ENCODE measurements at regions not wholly inside any gene's neighbourhood (a gene's known extent, or its start where the extent isn't known, plus 50 kb on each side); places are given as distances from the start of the nearest gene placed in this dataset.

- no peak for DNase-seq (ENCODE audit: low spot score)
- TF ChIP-seq, protein P1, sequence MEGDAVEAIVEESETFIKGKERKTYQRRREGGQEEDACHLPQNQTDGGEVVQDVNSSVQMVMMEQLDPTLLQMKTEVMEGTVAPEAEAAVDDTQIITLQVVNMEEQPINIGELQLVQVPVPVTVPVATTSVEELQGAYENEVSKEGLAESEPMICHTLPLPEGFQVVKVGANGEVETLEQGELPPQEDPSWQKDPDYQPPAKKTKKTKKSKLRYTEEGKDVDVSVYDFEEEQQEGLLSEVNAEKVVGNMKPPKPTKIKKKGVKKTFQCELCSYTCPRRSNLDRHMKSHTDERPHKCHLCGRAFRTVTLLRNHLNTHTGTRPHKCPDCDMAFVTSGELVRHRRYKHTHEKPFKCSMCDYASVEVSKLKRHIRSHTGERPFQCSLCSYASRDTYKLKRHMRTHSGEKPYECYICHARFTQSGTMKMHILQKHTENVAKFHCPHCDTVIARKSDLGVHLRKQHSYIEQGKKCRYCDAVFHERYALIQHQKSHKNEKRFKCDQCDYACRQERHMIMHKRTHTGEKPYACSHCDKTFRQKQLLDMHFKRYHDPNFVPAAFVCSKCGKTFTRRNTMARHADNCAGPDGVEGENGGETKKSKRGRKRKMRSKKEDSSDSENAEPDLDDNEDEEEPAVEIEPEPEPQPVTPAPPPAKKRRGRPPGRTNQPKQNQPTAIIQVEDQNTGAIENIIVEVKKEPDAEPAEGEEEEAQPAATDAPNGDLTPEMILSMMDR (IDR thresholded peaks at IDR 0.05), result no peak
- peak; percentile 31 for ATAC-seq (ENCODE audit: low FRiP score)
Observed at GRCh38 chr4:173934933-173935620, 348.4 kb downstream of the FBXO8 start.

GRCh38 chr4:173934201-173934600 is 349.3 kb downstream of the FBXO8 start:
- no peak for DNase-seq (ENCODE audit: low spot score)
- TF ChIP-seq, protein P1 (IDR thresholded peaks at IDR 0.05), result no peak
- peak; percentile 84 for ATAC-seq (ENCODE audit: low FRiP score)

GRCh38 chr4:173932701-173933100 is 350.8 kb downstream of the FBXO8 start:
- TF ChIP-seq, protein P1 (IDR thresholded peaks at IDR 0.05), result no peak
- no peak for ATAC-seq (ENCODE audit: low FRiP score)
- DNase-seq (ENCODE audit: low spot score), result no peak

GRCh38 chr4:173930329-173930967 is 353.0 kb downstream of the FBXO8 start:
- ATAC-seq (ENCODE audit: low FRiP score) (no peak), DNase-seq (ENCODE audit: low spot score) (no peak)
- TF ChIP-seq, protein P1 (IDR thresholded peaks at IDR 0.05), result no peak

- TF ChIP-seq, protein P1 (IDR thresholded peaks at IDR 0.05), result no peak
- ATAC-seq (ENCODE audit: low FRiP score), result no peak
- DNase-seq (ENCODE audit: low spot score), result no peak
Observed at GRCh38 chr4:173929921-173930320, 353.5 kb downstream of the FBXO8 start.

- ATAC-seq (ENCODE audit: low FRiP score) (peak; percentile 75), DNase-seq (ENCODE audit: low spot score) (no peak)
- TF ChIP-seq, protein P1 (IDR thresholded peaks at IDR 0.05), result no peak
Observed at GRCh38 chr4:173924561-173924960, 358.9 kb downstream of the FBXO8 start.

GRCh38 chr4:173919861-173920260 is 363.6 kb downstream of the FBXO8 start:
- TF ChIP-seq, protein P1 (IDR thresholded peaks at IDR 0.05), result no peak
- no peak for ATAC-seq (ENCODE audit: low FRiP score)
- no peak for DNase-seq (ENCODE audit: low spot score)

Measured in omental fat pad (tissue), 3 donors.